NT2/D1 (cell line): ENCODE measurements at regions not wholly inside any gene's neighbourhood (a gene's known extent, or its start where the extent isn't known, plus 50 kb on each side); places are given as distances from the start of the nearest gene placed in this dataset.

Source experiments
- YY1 ChIP-seq: IDR thresholded peaks from 2 replicates; pipeline ENCODE4 v1.6.1; 2011; ENCODE audit not compliant: insufficient read length, insufficient read depth
- ZNF274 ChIP-seq: IDR thresholded peaks from 2 replicates; pipeline ENCODE4 v1.6.1; 2011; ENCODE audit warnings: mild to moderate bottlenecking, low read depth, low read length

DNA sequence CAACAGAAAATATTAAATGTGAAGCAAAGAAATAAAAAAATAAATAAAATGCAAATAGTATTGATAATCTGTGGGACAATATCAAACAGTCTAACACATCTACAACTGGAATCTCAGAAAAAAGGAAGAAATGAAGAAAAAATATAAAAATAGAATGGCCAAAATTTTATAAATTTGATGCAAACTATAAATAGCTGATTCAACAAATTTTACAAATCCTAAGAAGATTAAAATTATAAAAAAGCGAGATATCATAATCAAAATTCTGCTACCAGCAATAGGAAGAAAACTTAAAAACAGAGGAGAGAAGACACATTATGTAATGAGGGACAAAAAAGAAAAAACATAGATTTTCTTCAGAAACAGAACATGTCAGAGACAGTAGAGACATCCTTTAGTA lies 129.2 kb upstream of the IRX1 start:
- TF ChIP-seq YY1 (no peak), ZNF274 (no peak)
